GM10266 (cell line): ENCODE measurements at regions not wholly inside any gene's neighbourhood (a gene's known extent, or its start where the extent isn't known, plus 50 kb on each side); places are given as distances from the start of the nearest gene placed in this dataset.

Source experiments
- DNase-seq: peaks from one replicate; pipeline ENCODE4 v3.0.0; 2012; ENCODE audit errors: extremely low spot score
- CTCF ChIP-seq: IDR thresholded peaks from 2 replicates; pipeline ENCODE4 v1.5.1; 2012; ENCODE audit warnings: mild to moderate bottlenecking, low read depth; ENCODE audit not compliant: control insufficient read depth, insufficient read depth; ENCODE audit errors: missing control alignments

GRCh38 chr4:114284629-114285028, 305.2 kb upstream of the ARSJ start:
- no peak for TF ChIP-seq CTCF
- no peak for DNase-seq

DNA sequence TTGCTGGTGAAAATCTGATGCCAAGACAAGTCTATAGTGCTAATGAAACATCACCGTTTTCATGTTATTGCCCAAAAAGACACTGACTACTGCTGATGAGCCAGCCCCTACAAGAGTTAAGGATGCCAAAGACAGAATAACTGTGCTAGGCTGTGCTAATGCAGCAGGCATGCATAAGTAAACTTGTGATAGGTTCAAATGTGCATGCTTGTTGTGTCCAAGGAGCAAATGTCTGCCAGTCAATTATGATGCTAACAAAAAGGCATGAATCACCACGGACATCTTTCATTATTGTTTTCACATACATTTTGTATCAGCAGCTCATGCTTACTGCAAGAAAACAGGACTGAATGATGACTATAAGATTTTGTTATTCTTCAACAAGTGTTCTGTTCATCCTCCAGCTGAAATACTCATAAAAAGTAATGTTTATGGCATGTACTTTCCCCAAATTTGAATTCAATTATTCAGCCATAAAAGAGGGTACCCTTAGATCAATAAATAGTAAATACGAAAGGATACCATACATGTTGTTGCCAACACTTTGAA, 306.9 kb upstream of the ARSJ start:
- no peak for DNase-seq
- TF ChIP-seq CTCF: no peak

GRCh38 chr4:114287079-114287696, 307.7 kb upstream of the ARSJ start:
- no peak for DNase-seq
- TF ChIP-seq CTCF: no peak

DNA sequence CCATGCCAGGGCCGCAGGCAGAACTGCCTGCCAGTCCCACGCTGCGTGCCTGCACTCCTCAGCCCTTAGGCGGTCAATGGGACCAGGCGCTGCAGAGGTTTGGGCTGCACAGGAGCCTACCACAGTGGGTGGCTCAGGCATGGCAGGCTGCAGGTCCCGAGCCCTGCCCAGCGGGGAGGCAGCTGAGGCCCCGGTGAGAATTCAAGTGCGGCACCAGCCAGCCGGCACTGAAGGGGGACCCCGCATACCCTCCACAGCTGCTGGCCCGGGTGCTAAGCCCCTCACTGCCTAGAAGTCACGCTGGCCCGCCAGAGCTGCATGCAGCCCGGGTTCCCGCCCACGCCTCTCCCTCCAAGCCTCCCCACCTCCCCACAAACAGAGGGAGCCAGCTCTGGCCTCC, 302.5 kb upstream of the UGT8 start:
- no peak for DNase-seq
- TF ChIP-seq CTCF: no peak

DNA sequence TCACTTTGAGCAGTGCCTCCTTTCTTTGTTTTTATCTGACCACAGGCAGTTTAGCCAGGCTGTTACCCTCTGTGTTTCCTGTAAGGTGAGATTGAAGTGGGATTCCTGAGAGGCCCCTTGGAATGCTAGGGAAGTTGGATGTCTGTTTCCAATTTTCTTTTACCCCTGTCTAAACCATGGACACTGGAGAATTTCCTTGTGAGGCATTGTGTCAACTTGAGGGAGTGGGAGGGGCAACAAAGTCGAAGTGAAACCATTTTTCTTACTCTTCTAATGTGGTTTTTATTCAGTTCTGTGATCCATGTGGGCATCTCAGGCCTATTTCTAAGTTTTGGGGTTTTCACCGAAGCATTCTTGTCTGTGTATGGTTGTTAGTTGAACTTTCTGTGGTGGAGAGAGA, 296.1 kb upstream of the UGT8 start:
- no peak for DNase-seq
- no peak for TF ChIP-seq CTCF

- DNase-seq: no peak
- TF ChIP-seq CTCF: no peak
Observed at GRCh38 chr4:114304046-114304445, 294.6 kb upstream of the UGT8 start.

GRCh38 chr4:114304567-114304966, 294.0 kb upstream of the UGT8 start:
- no peak for TF ChIP-seq CTCF
- no peak for DNase-seq
